H9 (cell line): ENCODE measurements at regions not wholly inside any gene's neighbourhood (a gene's known extent, or its start where the extent isn't known, plus 50 kb on each side); places are given as distances from the start of the nearest gene placed in this dataset.

ENCODE experiments used
- DNase-seq: peaks from one replicate; pipeline ENCODE4 v3.0.0-alpha.2; 2017
- H2AFZ ChIP-seq: one replicate; pipeline ENCODE4 v1.6.1; 2013; ENCODE audit warnings: mild to moderate bottlenecking, low read length, control low read depth, moderate library complexity
- H2AK5ac ChIP-seq: 2 replicates; pipeline ENCODE4 v1.6.1; 2013; ENCODE audit warnings: low read length, control low read depth, mixed read lengths; ENCODE audit not compliant: insufficient read length
- H2BK120ac ChIP-seq: one replicate; pipeline ENCODE4 v1.6.1; 2013; ENCODE audit warnings: low read depth, mild to moderate bottlenecking, low read length, control low read depth, inconsistent platforms; ENCODE audit not compliant: poor library complexity, severe bottlenecking
- H2BK12ac ChIP-seq: 2 replicates; pipeline ENCODE4 v1.6.1; 2013; ENCODE audit warnings: low read length, control low read depth, mixed read lengths, low read depth; ENCODE audit not compliant: insufficient read length
- H2BK15ac ChIP-seq: 2 replicates; pipeline ENCODE4 v1.6.1; 2013; ENCODE audit warnings: low read depth, low read length, control low read depth
- H2BK20ac ChIP-seq: one replicate; pipeline ENCODE4 v1.6.1; 2013; ENCODE audit warnings: low read depth, mild to moderate bottlenecking, low read length, control low read depth, inconsistent platforms; ENCODE audit not compliant: poor library complexity, severe bottlenecking
- H2BK5ac ChIP-seq: 2 replicates; pipeline ENCODE4 v1.6.1; 2013; ENCODE audit warnings: low read length, control low read depth, mixed read lengths; ENCODE audit not compliant: insufficient read length
- H3K14ac ChIP-seq: 2 replicates; pipeline ENCODE4 v1.6.1; 2013; ENCODE audit warnings: low read length, control low read depth; ENCODE audit not compliant: insufficient read depth
- H3K18ac ChIP-seq: 2 replicates; pipeline ENCODE4 v1.6.1; 2013; ENCODE audit warnings: low read depth, mild to moderate bottlenecking, mixed read lengths, low read length, control low read depth; ENCODE audit not compliant: insufficient read length
- H3K23ac ChIP-seq: 2 replicates; pipeline ENCODE4 v1.6.1; 2013; ENCODE audit warnings: low read length, control low read depth, mixed read lengths, low read depth; ENCODE audit not compliant: insufficient read length
- H3K23me2 ChIP-seq: 2 replicates; pipeline ENCODE4 v1.6.1; 2013; ENCODE audit warnings: low read depth, mild to moderate bottlenecking, mixed read lengths, low read length, control low read depth; ENCODE audit not compliant: insufficient read length, poor library complexity, severe bottlenecking
- H3K27ac ChIP-seq: 2 replicates; pipeline ENCODE4 v1.5.1; 2013; ENCODE audit warnings: low read length, control low read depth, mixed read lengths, low read depth; ENCODE audit not compliant: insufficient read length
- H3K27me3 ChIP-seq: 2 replicates; pipeline ENCODE4 v1.6.1; 2013; ENCODE audit warnings: low read length, control low read depth, inconsistent platforms; ENCODE audit not compliant: insufficient read depth
- H3K4ac ChIP-seq: 2 replicates; pipeline ENCODE4 v1.6.1; 2013; ENCODE audit warnings: low read depth, mild to moderate bottlenecking, control low read depth, inconsistent platforms, low read length, moderate library complexity
- H3K4me1 ChIP-seq: 2 replicates; pipeline ENCODE4 v1.6.1; 2013; ENCODE audit warnings: low read length, control low read depth, inconsistent platforms; ENCODE audit not compliant: insufficient read depth
- H3K4me2 ChIP-seq: 2 replicates; pipeline ENCODE4 v1.6.1; 2013; ENCODE audit warnings: low read length, control low read depth, mixed read lengths; ENCODE audit not compliant: insufficient read length, insufficient read depth
- H3K56ac ChIP-seq: 2 replicates; pipeline ENCODE4 v1.6.1; 2013; ENCODE audit warnings: low read depth, mild to moderate bottlenecking, mixed read lengths, low read length, control low read depth; ENCODE audit not compliant: insufficient read length
- H3K79me1 ChIP-seq: 2 replicates; pipeline ENCODE4 v1.6.1; 2013; ENCODE audit warnings: low read depth, mild to moderate bottlenecking, moderate library complexity, low read length, control low read depth, inconsistent platforms; ENCODE audit not compliant: insufficient read depth, poor library complexity, severe bottlenecking
- H3K79me2 ChIP-seq: 2 replicates; pipeline ENCODE4 v1.6.1; 2013; ENCODE audit warnings: low read length, control low read depth, inconsistent platforms; ENCODE audit not compliant: insufficient read depth
- H3K9ac ChIP-seq: 2 replicates; pipeline ENCODE4 v1.6.1; 2013; ENCODE audit warnings: low read length, control low read depth, mixed read lengths; ENCODE audit not compliant: insufficient read length; ENCODE audit errors: extremely low read depth
- H3K9me3 ChIP-seq: one replicate; pipeline ENCODE4 v1.6.1; 2013; ENCODE audit warnings: low read depth, low read length, inconsistent platforms; ENCODE audit not compliant: control insufficient read depth
- H3T11ph ChIP-seq: one replicate; pipeline ENCODE4 v1.6.1; 2013; ENCODE audit warnings: mild to moderate bottlenecking, low read length, control low read depth, inconsistent platforms
- H4K20me1 ChIP-seq: one replicate; pipeline ENCODE4 v1.6.1; 2013; ENCODE audit not compliant: control insufficient read depth, insufficient read length, insufficient read depth
- H4K5ac ChIP-seq: 2 replicates; pipeline ENCODE4 v1.6.1; 2013; ENCODE audit warnings: low read depth, mild to moderate bottlenecking, mixed read lengths, low read length, control low read depth; ENCODE audit not compliant: insufficient read length
- H4K8ac ChIP-seq: replicated peaks from 2 replicates; pipeline ENCODE4 v1.6.1; 2013; ENCODE audit warnings: low read length, control low read depth, mixed read lengths, low read depth; ENCODE audit not compliant: insufficient read length
- H4K91ac ChIP-seq: 2 replicates; pipeline ENCODE4 v1.6.1; 2013; ENCODE audit warnings: low read depth, mild to moderate bottlenecking, moderate library complexity, mixed read lengths, low read length, control low read depth; ENCODE audit not compliant: insufficient read length
- H3K27ac Mint-ChIP-seq, 3 experiments: 2 replicates in 2 of 3; 3 replicates in 1 of 3; pipeline ENCODE4 v1.8.0; 2020 to 2021; ENCODE audit warnings: mixed read lengths in 3 of 3, mild to moderate bottlenecking in 1 of 3, moderate library complexity in 1 of 3
- H3K27me3 Mint-ChIP-seq: 2 replicates; pipeline ENCODE4 v1.8.0; 2021; ENCODE audit warnings: low read depth, mild to moderate bottlenecking, moderate library complexity, mixed read lengths
- H3K36me3 Mint-ChIP-seq, 3 experiments: 2 replicates in 2 of 3; 3 replicates in 1 of 3; pipeline ENCODE4 v1.8.0; 2020 to 2021; ENCODE audit warnings: low read depth in 3 of 3, mixed read lengths in 3 of 3; ENCODE audit not compliant: insufficient read depth in 1 of 3
- H3K4me1 Mint-ChIP-seq, 2 experiments: 2 replicates each; pipeline ENCODE4 v1.8.0; 2020; ENCODE audit warnings: mixed read lengths in 2 of 2
- H3K4me3 Mint-ChIP-seq, 2 experiments: 2 replicates in 1 of 2; 3 replicates in 1 of 2; pipeline ENCODE4 v1.8.0; 2020 to 2021; ENCODE audit warnings: mild to moderate bottlenecking in 2 of 2, mixed read lengths in 2 of 2, moderate library complexity in 1 of 2
- H3K9me3 Mint-ChIP-seq, 2 experiments: 2 replicates in 1 of 2; 3 replicates in 1 of 2; pipeline ENCODE4 v1.8.0; 2020; ENCODE audit warnings: mild to moderate bottlenecking in 2 of 2, mixed read lengths in 2 of 2, moderate library complexity in 1 of 2
- CTCF ChIP-seq: fragments of 200-600 bp; sonication (generic); conservative IDR thresholded peaks from 3 replicates; pipeline ENCODE4 v1.8.0; 2021; ENCODE audit warnings: antibody characterized with exemption, mild to moderate bottlenecking

- no peaks in the 10 kb centered on the region for H3K23me2 ChIP-seq
- no peaks in the 10 kb centered on the region for H3K79me1 ChIP-seq
- H2BK15ac ChIP-seq, result no peak overlapping the region
- H3K14ac ChIP-seq, result no peak overlapping the region
- no peaks in the 10 kb centered on the region; the same call in 1 of the 2 replicates for H3K4me1 ChIP-seq
- no peak overlapping the region for H3K27ac ChIP-seq
- H3T11ph ChIP-seq, result no peak overlapping the region
- H4K8ac ChIP-seq, result no peak overlapping the region
- no peaks in the 10 kb centered on the region for H4K20me1 ChIP-seq
- no peak overlapping the region for H4K91ac ChIP-seq
- Mint-ChIP-seq H3K4me1 (peaks cover 0 to 3% of the 10 kb centered on the region in 2 experiments; a peak in 1 of 4 replicates), H3K27ac (no peak overlapping the region), H3K27me3 (no peaks in the 10 kb centered on the region), H3K9me3 (peaks cover 2% of the 10 kb centered on the region in 2 experiments; a peak in 2 of 5 replicates), H3K4me3 (no peak overlapping the region), H3K36me3 (peaks cover 0 to 3% (median 0%) of the 10 kb centered on the region in 3 experiments; a peak in 1 of 7 replicates)
- no peak overlapping the region for H3K4me2 ChIP-seq
- no peak overlapping the region for H3K18ac ChIP-seq
- H3K79me2 ChIP-seq, result no peaks in the 10 kb centered on the region
- H3K27me3 ChIP-seq, result no peaks in the 10 kb centered on the region
- H4K5ac ChIP-seq, result no peak overlapping the region
- no peak overlapping the region for H3K9ac ChIP-seq
- DNase-seq, result no peak
- no peaks in the 10 kb centered on the region for H3K9me3 ChIP-seq
- H3K56ac ChIP-seq, result no peak overlapping the region
- H3K4ac ChIP-seq, result no peak overlapping the region
- no peak overlapping the region for H2AFZ ChIP-seq
- TF ChIP-seq CTCF, result no peak
- H2BK20ac ChIP-seq, result no peak overlapping the region
- H2BK12ac ChIP-seq, result no peak overlapping the region
- H2AK5ac ChIP-seq, result no peak overlapping the region
- no peak overlapping the region for H2BK5ac ChIP-seq
- H2BK120ac ChIP-seq, result no peak overlapping the region
- no peak overlapping the region for H3K23ac ChIP-seq
Measured at GRCh38 chr3:26293329-26293844, 329.2 kb upstream of the LRRC3B start.
